ENCODE measurements at regions not wholly inside any gene's neighbourhood (a gene's known extent, or its start where the extent isn't known, plus 50 kb on each side); places are given as distances from the start of the nearest gene placed in this dataset.

DNA sequence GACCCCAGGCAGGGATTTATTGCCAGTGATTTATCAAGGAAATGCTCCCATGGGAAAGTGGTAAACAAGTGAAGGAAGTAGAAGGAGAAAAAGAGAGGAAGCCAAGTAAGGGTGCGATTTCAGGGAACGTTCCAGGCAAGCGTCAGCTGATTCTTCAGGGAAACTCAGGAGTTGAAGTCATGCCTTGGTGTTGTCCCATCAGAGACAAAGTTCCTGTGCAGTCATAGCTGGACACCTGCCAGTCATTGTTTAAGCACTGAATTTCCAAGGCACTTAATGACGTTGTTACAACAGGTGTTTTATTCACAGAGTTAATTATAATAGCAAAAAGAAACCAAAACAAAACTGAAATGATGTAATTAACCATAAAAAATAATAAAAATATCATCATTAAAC lies 381.8 kb upstream of the CRIM1 start:
- 37 to 42% methylated on average over 4 of the region's 4 CpGs for WGBS, 2 donors (ENCODE audit: low coverage in 1 of 2)
- Histone ChIP-seq H3K27me3 (no peaks in the 10 kb centered on the region), H3K4me3 (no peak overlapping the region), H3K36me3 (no peaks in the 10 kb centered on the region), H3K9me3 (no peaks in the 10 kb centered on the region), H3K4me1 (no peaks in the 10 kb centered on the region), H3K27ac (no peak overlapping the region)
- TF ChIP-seq CTCF (IDR thresholded peaks at IDR 0.05) (no peak), POLR2A (IDR thresholded peaks at IDR 0.05) (no peak), EP300 (IDR thresholded peaks at IDR 0.05) (no peak), POLR2AphosphoS5 (IDR thresholded peaks at IDR 0.05) (no peak)
- no peak for ATAC-seq

- Histone ChIP-seq H3K9me3 (no peaks in the 10 kb centered on the region), H3K4me1 (no peaks in the 10 kb centered on the region), H3K27ac (no peak overlapping the region), H3K4me3 (no peak overlapping the region), H3K36me3 (no peaks in the 10 kb centered on the region), H3K27me3 (no peaks in the 10 kb centered on the region)
- ATAC-seq, result no peak
- peak in 2 of 4 experiments; percentile 10 to 33 for TF ChIP-seq CTCF (IDR thresholded peaks at IDR 0.05)
- TF ChIP-seq POLR2A (IDR thresholded peaks at IDR 0.05), result no peak
- TF ChIP-seq EP300 (IDR thresholded peaks at IDR 0.05), result no peak
- 21 to 50% methylated on average over 1 of the region's 1 CpG for WGBS, 2 donors (ENCODE audit: low coverage in 1 of 2)
Measured at GRCh38 chr2:35973132-35973736, 382.3 kb upstream of the CRIM1 start.

- no peak for TF ChIP-seq POLR2A (IDR thresholded peaks at IDR 0.05)
- TF ChIP-seq CTCF (IDR thresholded peaks at IDR 0.05), result no peak
- no peak for TF ChIP-seq POLR2AphosphoS5 (IDR thresholded peaks at IDR 0.05)
- TF ChIP-seq EP300 (IDR thresholded peaks at IDR 0.05), result no peak
Measured at GRCh38 chr2:35963824-35964223, 391.8 kb upstream of the CRIM1 start.

DNA sequence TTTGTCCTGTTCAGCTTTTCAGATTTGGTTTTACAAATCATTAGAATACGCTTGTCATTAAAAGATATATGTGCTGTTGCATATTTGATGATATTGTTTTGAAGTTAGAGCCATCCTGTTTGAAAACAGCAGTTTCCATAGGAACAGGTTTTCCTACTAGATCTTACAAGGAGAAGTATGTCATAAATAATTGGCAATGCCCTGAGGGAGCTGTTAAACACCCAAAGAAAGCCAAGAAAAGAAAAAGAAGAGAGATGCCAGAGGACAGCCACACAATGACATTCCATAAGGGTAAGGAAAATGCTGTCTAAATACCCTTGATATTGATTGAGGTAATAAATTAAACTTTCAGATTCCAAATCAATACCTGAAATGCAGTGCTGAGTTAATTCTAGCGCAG lies 392.2 kb upstream of the CRIM1 start:
- no peak for TF ChIP-seq EP300 (IDR thresholded peaks at IDR 0.05)
- no peak for TF ChIP-seq POLR2A (IDR thresholded peaks at IDR 0.05)
- TF ChIP-seq POLR2AphosphoS5 (IDR thresholded peaks at IDR 0.05), result no peak
- TF ChIP-seq CTCF (IDR thresholded peaks at IDR 0.05), result no peak

More at GRCh38 chr2:35963824-35964223, 391.8 kb upstream of the CRIM1 start:
- Histone ChIP-seq H3K27me3 (no peaks in the 10 kb centered on the region), H3K9me3 (peaks cover 0 to 10% (median 0%) of the 10 kb centered on the region in 3 donors), H3K36me3 (no peaks in the 10 kb centered on the region), H3K27ac (no peak overlapping the region), H3K4me1 (no peaks in the 10 kb centered on the region), H3K4me3 (no peak overlapping the region)
- 76 to 87% methylated on average over 2 to 3 of the region's 3 CpGs for WGBS, 2 donors (ENCODE audit: low coverage in 1 of 2)
- no peak for ATAC-seq

DNA sequence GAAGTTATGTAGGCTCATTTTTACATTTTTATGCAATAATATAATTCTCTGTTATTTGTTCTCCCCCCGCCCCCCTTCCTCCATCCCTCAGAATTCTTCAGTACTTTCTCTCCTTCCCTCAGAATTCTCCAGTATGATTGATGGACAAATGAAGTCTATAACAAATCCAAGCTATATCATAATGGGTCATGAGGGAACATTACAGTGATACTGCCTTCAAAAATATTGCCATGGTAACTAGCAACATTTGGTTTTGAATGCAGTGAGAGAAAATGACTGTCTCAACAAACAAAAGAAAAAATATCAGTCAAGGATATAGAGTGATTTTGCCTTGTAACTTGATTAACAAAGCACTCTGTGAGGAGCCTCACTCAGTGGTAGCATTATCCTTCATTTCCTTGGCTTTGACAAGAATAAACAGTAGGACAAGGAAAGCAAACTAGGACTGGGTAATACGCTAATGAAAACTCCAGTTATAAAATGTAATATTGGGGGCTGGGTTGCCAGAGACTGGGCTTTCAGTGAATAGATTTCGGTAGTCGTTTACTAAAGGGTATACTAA lies 392.9 kb upstream of the CRIM1 start:
- Histone ChIP-seq H3K36me3 (no peaks in the 10 kb centered on the region), H3K27me3 (no peaks in the 10 kb centered on the region), H3K4me3 (no peak overlapping the region), H3K27ac (no peak overlapping the region), H3K4me1 (no peaks in the 10 kb centered on the region), H3K9me3 (peaks cover 0 to 10% (median 0%) of the 10 kb centered on the region in 3 donors)
- WGBS, 2 donors (ENCODE audit: low coverage in 1 of 2), result 68 to 88% methylated on average over 4 of the region's 4 CpGs
- no peak for TF ChIP-seq EP300 (IDR thresholded peaks at IDR 0.05)
- no peak for ATAC-seq

More for the DNA sequence above, 392.2 kb upstream of the CRIM1 start:
- Histone ChIP-seq H3K27ac (no peak overlapping the region), H3K4me3 (no peak overlapping the region), H3K9me3 (peaks cover 0 to 10% (median 0%) of the 10 kb centered on the region in 3 donors), H3K36me3 (no peaks in the 10 kb centered on the region), H3K27me3 (no peaks in the 10 kb centered on the region), H3K4me1 (no peaks in the 10 kb centered on the region)
- no peak for ATAC-seq
- 96 to 100% methylated on average over 2 of the region's 2 CpGs for WGBS, 2 donors (ENCODE audit: low coverage in 1 of 2)
